Erythroblast (primary cell): ENCODE measurements at regions not wholly inside any gene's neighbourhood (a gene's known extent, or its start where the extent isn't known, plus 50 kb on each side); places are given as distances from the start of the nearest gene placed in this dataset.

Experiments
- GATA1 ChIP-seq: IDR thresholded peaks from 2 replicates; pipeline ENCODE4 v1.6.1; 2011; ENCODE audit warnings: low read depth, mild to moderate bottlenecking, control low read depth, low read length, moderate library complexity
- POLR2A ChIP-seq: IDR thresholded peaks from 2 replicates; pipeline ENCODE4 v1.6.1; 2011; ENCODE audit warnings: mild to moderate bottlenecking, low read length

DNA sequence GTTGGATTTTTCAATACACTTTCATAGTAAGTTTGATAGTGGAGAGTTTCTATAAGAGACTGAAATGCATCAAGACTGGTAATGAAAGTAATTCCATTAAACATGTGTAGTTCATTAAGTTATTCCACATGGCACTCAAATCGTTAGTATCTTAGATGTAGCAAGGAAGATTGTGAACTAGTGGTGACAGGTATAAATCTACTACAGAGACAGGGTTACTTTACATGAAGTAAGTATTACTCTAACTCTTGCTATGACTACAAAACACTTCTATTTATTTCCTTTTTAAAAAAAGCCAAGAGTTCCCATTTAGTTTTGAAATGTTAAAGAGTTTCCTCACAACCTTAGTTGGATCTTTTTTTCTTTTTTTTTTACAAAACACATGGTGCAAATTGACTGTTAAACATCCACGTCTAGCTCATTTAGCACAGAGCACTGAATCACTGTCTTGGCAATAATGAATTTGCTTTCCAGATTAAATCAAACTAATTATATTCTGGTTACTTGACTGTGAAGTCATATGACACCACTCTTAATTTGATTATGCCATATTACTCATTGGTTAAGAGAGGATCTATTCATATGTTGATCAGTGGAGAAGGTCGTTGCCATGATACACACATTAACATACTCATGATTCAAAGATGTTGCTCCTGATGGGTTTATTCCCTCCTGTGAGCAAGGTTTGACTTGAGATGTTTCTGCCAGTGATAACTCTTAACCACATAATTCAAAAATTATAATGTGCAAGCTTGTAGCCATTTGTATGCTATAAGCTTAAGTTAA, 644.8 kb downstream of the EFNA5 start:
- no peak for TF ChIP-seq POLR2A
- no peak for TF ChIP-seq GATA1
